Keratinocyte (primary cell): ENCODE measurements at regions not wholly inside any gene's neighbourhood (a gene's known extent, or its start where the extent isn't known, plus 50 kb on each side); places are given as distances from the start of the nearest gene placed in this dataset.

Experiments
- DNase-seq: peaks from one replicate; pipeline ENCODE4 v3.0.0-alpha.2; 2011; ENCODE audit warnings: low read depth, missing footprints, low spot score
- FAIRE-seq: peaks from 2 replicates; lab custom pipeline; 2011; peaks lifted over from hg19 to GRCh38; lab: Jason Lieb, UNC
- H2AFZ ChIP-seq: 2 replicates; pipeline ENCODE4 v1.6.0; 2012; ENCODE audit warnings: low read length, control low read depth, inconsistent platforms; ENCODE audit not compliant: control insufficient read depth
- H3K27ac ChIP-seq: 2 replicates; pipeline ENCODE4 v1.5.1; 2011; ENCODE audit warnings: low read length; ENCODE audit not compliant: control insufficient read depth, insufficient read depth
- H3K27me3 ChIP-seq: 3 replicates; pipeline ENCODE4 v1.6.0; 2011; ENCODE audit warnings: low read length; ENCODE audit not compliant: control insufficient read depth, insufficient read depth; ENCODE audit errors: extremely low read depth
- H3K36me3 ChIP-seq, 2 experiments: 2 replicates in 1 of 2; 3 replicates in 1 of 2; pipeline ENCODE4 v1.5.1; 2011; ENCODE audit warnings: low read length in 2 of 2, mild to moderate bottlenecking in 1 of 2; ENCODE audit not compliant: control insufficient read depth in 2 of 2, insufficient read depth in 2 of 2; ENCODE audit errors: extremely low read depth in 1 of 2
- H3K4me1 ChIP-seq: 3 replicates; pipeline ENCODE4 v1.5.1; 2011; ENCODE audit warnings: low read length; ENCODE audit not compliant: control insufficient read depth, insufficient read depth; ENCODE audit errors: extremely low read depth
- H3K4me2 ChIP-seq: 3 replicates; pipeline ENCODE4 v1.6.0; 2011; ENCODE audit warnings: low read depth, low read length; ENCODE audit not compliant: control insufficient read depth, insufficient read depth; ENCODE audit errors: extremely low read depth
- H3K4me3 ChIP-seq, 3 experiments: fragments of 200-600 bp in 1 of 3; sonication (generic) in 1 of 3; 2 replicates in 2 of 3; 3 replicates in 1 of 3; pipeline ENCODE4 v1.5.1; 2011 to 2016; ENCODE audit warnings: low read length in 3 of 3, mild to moderate bottlenecking in 3 of 3, control low read depth in 2 of 3, inconsistent platforms in 1 of 3, low read depth in 1 of 3, mixed read lengths in 1 of 3, mixed run types in 1 of 3, moderate library complexity in 1 of 3; ENCODE audit not compliant: control insufficient read depth in 2 of 3, insufficient read depth in 2 of 3; ENCODE audit errors: extremely low read depth in 1 of 3
- H3K79me2 ChIP-seq: 2 replicates; pipeline ENCODE4 v1.6.0; 2012; ENCODE audit warnings: low read length; ENCODE audit not compliant: control insufficient read depth, insufficient read depth
- H3K9ac ChIP-seq: 3 replicates; pipeline ENCODE4 v1.6.0; 2011; ENCODE audit warnings: low read length; ENCODE audit not compliant: control insufficient read depth, insufficient read depth; ENCODE audit errors: extremely low read depth
- H3K9me1 ChIP-seq: 3 replicates; pipeline ENCODE4 v1.6.0; 2011; ENCODE audit warnings: low read length; ENCODE audit not compliant: control insufficient read depth, insufficient read depth; ENCODE audit errors: extremely low read depth
- H3K9me3 ChIP-seq: 2 replicates; pipeline ENCODE4 v1.5.1; 2012; ENCODE audit warnings: low read depth, low read length; ENCODE audit not compliant: control insufficient read depth
- H4K20me1 ChIP-seq: 3 replicates; pipeline ENCODE4 v1.6.0; 2011; ENCODE audit warnings: low read length; ENCODE audit not compliant: control insufficient read depth, insufficient read depth; ENCODE audit errors: extremely low read depth
- CTCF ChIP-seq, 3 experiments: IDR thresholded peaks in 1 of 3; conservative IDR thresholded peaks in 1 of 3; optimal IDR thresholded peaks in 1 of 3; 2 replicates in 2 of 3; 3 replicates in 1 of 3; pipeline versions ENCODE3 to v1.5.1; 2011; ENCODE audit warnings: low read length in 3 of 3, mild to moderate bottlenecking in 3 of 3, moderate library complexity in 2 of 3, control low read depth in 1 of 3, inconsistent platforms in 1 of 3; ENCODE audit not compliant: insufficient read depth in 2 of 3; ENCODE audit errors: extremely low read depth in 1 of 3
- EZH2 ChIP-seq: IDR thresholded peaks from one replicate; pipeline ENCODE4 v1.6.1; 2012; ENCODE audit warnings: inconsistent platforms, mild to moderate bottlenecking, low read length, moderate library complexity
- dilution Hi-C: fragments of 300-500 bp; cut with MboI; formaldehyde crosslinking; loops from one replicate; pipeline ENCODE4 v1.7.0; 2020; ENCODE audit warnings: low sequenced_read_pairs; ENCODE audit not compliant: extremely low pct_ligation_motif_present

- no peaks in the 10 kb centered on the region for H3K9me1 ChIP-seq
- no peak overlapping the region for H3K27ac ChIP-seq
- no peaks in the 10 kb centered on the region for H3K9me3 ChIP-seq
- H3K79me2 ChIP-seq = no peaks in the 10 kb centered on the region
- TF ChIP-seq EZH2 = no peak
- no peak for TF ChIP-seq CTCF (optimal IDR thresholded peaks at IDR 0.05 in 1 of 3, IDR thresholded peaks at IDR 0.05 in 1 of 3, conservative IDR thresholded peaks at IDR 0.05 in 1 of 3; ENCODE audit: extremely low read depth in 1 of 3, insufficient read depth in 2 of 3, low read length in 3 of 3)
- H2AFZ ChIP-seq = no peak overlapping the region
- H3K27me3 ChIP-seq = no peaks in the 10 kb centered on the region
- no peak overlapping the region for H3K9ac ChIP-seq
- H4K20me1 ChIP-seq = no peaks in the 10 kb centered on the region
- dilution Hi-C loops = no loop called here
- no peaks in the 10 kb centered on the region for H3K36me3 ChIP-seq
- H3K4me1 ChIP-seq = no peaks in the 10 kb centered on the region
- H3K4me2 ChIP-seq = no peak overlapping the region
- no peak overlapping the region for H3K4me3 ChIP-seq
- FAIRE-seq (no peak), DNase-seq (no peak)
Observed at GRCh38 chr4:179552131-179552530, 2109.9 kb upstream of the AGA start.

GRCh38 chr4:179563741-179564140 is 2121.5 kb upstream of the AGA start:
- Histone ChIP-seq H3K27me3 (no peaks in the 10 kb centered on the region), H3K27ac (no peak overlapping the region), H4K20me1 (no peaks in the 10 kb centered on the region), H3K4me1 (no peaks in the 10 kb centered on the region), H3K79me2 (no peaks in the 10 kb centered on the region), H3K36me3 (no peaks in the 10 kb centered on the region), H3K9ac (no peak overlapping the region), H3K4me3 (no peak overlapping the region), H2AFZ (no peak overlapping the region), H3K4me2 (no peak overlapping the region), H3K9me3 (no peaks in the 10 kb centered on the region), H3K9me1 (no peaks in the 10 kb centered on the region)
- dilution Hi-C loops = no loop called here
- no peak for TF ChIP-seq EZH2
- no peak for TF ChIP-seq CTCF (optimal IDR thresholded peaks at IDR 0.05 in 1 of 3, IDR thresholded peaks at IDR 0.05 in 1 of 3, conservative IDR thresholded peaks at IDR 0.05 in 1 of 3; ENCODE audit: extremely low read depth in 1 of 3, insufficient read depth in 2 of 3, low read length in 3 of 3)
- FAIRE-seq = no peak
- DNase-seq = no peak
